NCI-H82 (cell line): ENCODE measurements at regions not wholly inside any gene's neighbourhood (a gene's known extent, or its start where the extent isn't known, plus 50 kb on each side); places are given as distances from the start of the nearest gene placed in this dataset.
"Not testable (repeated sequence)": the region's sequence is repeated elsewhere in the genome, so short reads cannot be mapped to it uniquely, and the experiment has no call there.

ENCODE experiments used
- DNase-seq: peaks from one replicate; lab custom pipeline; 2025; lab: John Stamatoyannopoulos, UW

- DNase-seq: peak; percentile 84
Observed at GRCh38 chr16:60681043-60681442, 1355.2 kb downstream of the CDH8 start.

- no peak for DNase-seq
Observed at GRCh38 chr16:60675022-60675421, 1361.2 kb downstream of the CDH8 start.

GRCh38 chr16:60674241-60674640 is 1362.0 kb downstream of the CDH8 start:
- no peak for DNase-seq

GRCh38 chr16:60655514-60656153 is 1380.6 kb downstream of the CDH8 start:
- DNase-seq: no peak

- DNase-seq: no peak
Observed at GRCh38 chr16:60651346-60651745, 1384.9 kb downstream of the CDH8 start.

- DNase-seq: no peak
Observed at GRCh38 chr16:60648290-60648689, 1387.9 kb downstream of the CDH8 start.

- not testable (repeated sequence) for DNase-seq
Observed at GRCh38 chr16:60647388-60647787, 1388.8 kb downstream of the CDH8 start.

- DNase-seq: no peak
Observed at GRCh38 chr16:60646631-60647030, 1389.6 kb downstream of the CDH8 start.

- peak; percentile 59 for DNase-seq
Observed at GRCh38 chr16:60645541-60645940, 1390.7 kb downstream of the CDH8 start.

- DNase-seq: no peak
Observed at GRCh38 chr16:60642956-60643355, 1393.3 kb downstream of the CDH8 start.

GRCh38 chr16:60641067-60641665 is 1395.1 kb downstream of the CDH8 start:
- DNase-seq: no peak

GRCh38 chr16:60640038-60640437 is 1396.2 kb downstream of the CDH8 start:
- peak; percentile 79 for DNase-seq

GRCh38 chr16:60636636-60637035 is 1399.6 kb downstream of the CDH8 start:
- DNase-seq: not testable (repeated sequence)

- no peak for DNase-seq
Observed at GRCh38 chr16:60636117-60636516, 1400.1 kb downstream of the CDH8 start.

- DNase-seq: no peak
Observed at GRCh38 chr16:60635548-60635947, 1400.7 kb downstream of the CDH8 start.

GRCh38 chr16:60611844-60612243 is 1424.4 kb downstream of the CDH8 start:
- no peak for DNase-seq

- DNase-seq: no peak
Observed at GRCh38 chr16:60608971-60609370, 1427.3 kb downstream of the CDH8 start.

- not testable (repeated sequence) for DNase-seq
Observed at GRCh38 chr16:60605652-60606051, 1430.6 kb downstream of the CDH8 start.

GRCh38 chr16:60605176-60605575 is 1431.1 kb downstream of the CDH8 start:
- DNase-seq: no peak

- no peak for DNase-seq
Observed at GRCh38 chr16:60586493-60586892, 1449.7 kb downstream of the CDH8 start.

GRCh38 chr16:60582528-60582927 is 1453.7 kb downstream of the CDH8 start:
- peak; percentile 62 for DNase-seq

GRCh38 chr16:60566901-60567300 is 1469.3 kb downstream of the CDH8 start:
- DNase-seq: no peak

- DNase-seq: no peak
Observed at GRCh38 chr16:60564588-60564987, 1471.7 kb downstream of the CDH8 start.

- DNase-seq: no peak
Observed at GRCh38 chr16:60563166-60563565, 1473.1 kb downstream of the CDH8 start.
